ENCODE measurements at regions not wholly inside any gene's neighbourhood (a gene's known extent, or its start where the extent isn't known, plus 50 kb on each side); places are given as distances from the start of the nearest gene placed in this dataset.

DNA sequence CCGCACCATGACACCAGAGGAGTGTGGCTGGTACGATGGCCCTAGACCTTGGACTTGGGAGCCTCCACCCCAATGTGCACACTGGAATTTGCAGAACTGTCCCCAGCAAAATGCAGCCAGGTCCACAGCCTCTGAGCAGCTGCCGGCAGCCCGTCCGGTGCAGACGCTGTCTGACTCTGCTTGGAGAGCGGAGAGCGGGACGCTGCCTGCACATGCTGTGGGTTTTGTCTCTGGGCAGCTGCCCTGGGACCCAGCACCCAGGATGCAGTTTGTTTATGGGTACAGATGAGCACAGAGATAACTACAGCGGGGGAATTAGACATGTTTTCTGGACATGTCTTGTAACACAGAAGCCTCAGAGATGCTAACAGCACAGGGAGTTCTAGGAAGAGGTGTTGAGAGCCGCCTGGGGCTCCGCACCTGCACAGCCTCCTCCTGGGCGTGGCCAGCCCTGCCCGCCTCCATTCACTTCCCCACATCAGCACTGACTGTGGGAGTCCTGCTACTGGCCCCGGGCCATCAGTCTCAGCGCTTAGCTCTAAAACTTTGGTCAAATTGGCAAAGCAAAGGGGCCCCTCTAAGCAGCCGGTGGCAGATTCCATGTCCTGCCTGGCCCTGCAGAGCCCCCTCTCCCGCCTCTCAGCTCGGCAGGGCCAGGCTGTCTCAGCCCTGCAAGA is 159.6 kb downstream of the IRX2 start:
- TF ChIP-seq, protein P1, sequence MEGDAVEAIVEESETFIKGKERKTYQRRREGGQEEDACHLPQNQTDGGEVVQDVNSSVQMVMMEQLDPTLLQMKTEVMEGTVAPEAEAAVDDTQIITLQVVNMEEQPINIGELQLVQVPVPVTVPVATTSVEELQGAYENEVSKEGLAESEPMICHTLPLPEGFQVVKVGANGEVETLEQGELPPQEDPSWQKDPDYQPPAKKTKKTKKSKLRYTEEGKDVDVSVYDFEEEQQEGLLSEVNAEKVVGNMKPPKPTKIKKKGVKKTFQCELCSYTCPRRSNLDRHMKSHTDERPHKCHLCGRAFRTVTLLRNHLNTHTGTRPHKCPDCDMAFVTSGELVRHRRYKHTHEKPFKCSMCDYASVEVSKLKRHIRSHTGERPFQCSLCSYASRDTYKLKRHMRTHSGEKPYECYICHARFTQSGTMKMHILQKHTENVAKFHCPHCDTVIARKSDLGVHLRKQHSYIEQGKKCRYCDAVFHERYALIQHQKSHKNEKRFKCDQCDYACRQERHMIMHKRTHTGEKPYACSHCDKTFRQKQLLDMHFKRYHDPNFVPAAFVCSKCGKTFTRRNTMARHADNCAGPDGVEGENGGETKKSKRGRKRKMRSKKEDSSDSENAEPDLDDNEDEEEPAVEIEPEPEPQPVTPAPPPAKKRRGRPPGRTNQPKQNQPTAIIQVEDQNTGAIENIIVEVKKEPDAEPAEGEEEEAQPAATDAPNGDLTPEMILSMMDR (conservative IDR thresholded peaks at IDR 0.05; ENCODE audit: low read length): no peak
- no peak for TF ChIP-seq EZH2phosphoT487 (IDR thresholded peaks at IDR 0.05; ENCODE audit: borderline replicate concordance)

Measured in Loucy (cell line).